GM18870 (cell line): ENCODE measurements at regions not wholly inside any gene's neighbourhood (a gene's known extent, or its start where the extent isn't known, plus 50 kb on each side); places are given as distances from the start of the nearest gene placed in this dataset.
"Not testable (repeated sequence)": the region's sequence is repeated elsewhere in the genome, so short reads cannot be mapped to it uniquely, and the experiment has no call there.

Experiments
- ATAC-seq: cut with Tn5 transposase; IDR thresholded peaks from one replicate; pipeline ENCODE4 v1.9.1; 2021; ENCODE audit warnings: moderate library complexity; ENCODE audit not compliant: unreplicated experiment

- ATAC-seq: no peak
Measured at GRCh38 chr5:124206540-124206939, 539.9 kb downstream of the ZNF608 start.

DNA sequence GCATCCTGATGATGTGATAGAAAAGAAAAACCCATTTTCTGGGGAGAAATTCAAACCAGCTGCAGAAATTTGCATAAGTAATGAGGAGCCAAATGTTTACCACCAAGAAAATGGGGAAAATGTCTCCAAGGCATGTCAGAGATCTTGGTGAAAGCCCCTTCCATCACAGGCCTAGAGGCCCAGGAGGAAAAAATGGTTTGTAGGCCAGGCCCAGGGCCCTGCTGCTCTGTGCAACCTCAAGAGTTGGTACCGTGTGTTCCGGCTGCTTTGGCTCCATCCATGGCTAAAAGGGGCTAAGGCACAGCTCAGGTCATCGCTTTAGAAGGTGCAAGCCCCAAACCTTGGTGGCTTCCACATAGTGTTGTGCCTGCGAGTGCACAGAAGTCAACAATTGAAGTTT lies 543.1 kb downstream of the ZNF608 start:
- ATAC-seq: no peak

DNA sequence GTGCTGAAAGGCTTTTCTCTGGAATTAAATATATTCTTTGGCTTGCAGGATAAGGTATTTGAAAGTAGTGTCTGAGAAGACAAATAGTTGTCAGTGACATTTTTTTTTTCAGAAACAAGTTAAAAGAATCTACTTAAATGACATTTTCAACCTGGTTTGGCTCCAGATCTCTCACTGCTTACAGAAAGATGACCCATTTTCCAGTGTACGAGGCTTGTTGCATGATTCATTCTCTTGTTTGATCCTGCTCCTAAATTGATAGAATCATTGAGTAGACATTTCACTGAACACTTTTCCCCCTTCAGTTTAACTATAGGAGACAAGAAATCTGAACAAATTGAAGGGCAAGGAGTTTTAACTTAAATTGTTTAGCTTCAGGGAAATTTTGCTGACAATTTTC lies 546.1 kb downstream of the ZNF608 start:
- ATAC-seq: no peak

- ATAC-seq: no peak
Measured at GRCh38 chr5:124199893-124200292, 546.5 kb downstream of the ZNF608 start.

DNA sequence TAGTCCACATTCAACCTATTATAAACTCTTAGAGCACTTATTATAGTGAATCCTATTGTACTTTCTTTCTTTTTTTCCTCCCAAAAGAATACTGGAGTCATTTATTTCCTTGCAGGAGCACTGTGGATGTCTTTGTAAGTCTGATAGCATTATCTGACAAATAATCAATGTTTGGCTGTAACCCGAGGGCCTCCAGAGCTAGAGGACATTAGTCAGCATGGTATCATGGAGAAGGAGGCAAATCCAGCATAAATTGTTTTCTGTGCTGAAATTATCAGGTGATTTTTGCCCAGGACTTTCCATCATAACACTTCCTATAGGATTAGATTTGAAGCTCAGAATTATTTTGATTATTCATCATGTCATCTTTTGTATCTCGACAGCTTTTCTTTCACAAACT lies 551.0 kb downstream of the ZNF608 start:
- no peak for ATAC-seq

GRCh38 chr5:124194282-124194681 lies 552.2 kb downstream of the ZNF608 start:
- no peak for ATAC-seq

- no peak for ATAC-seq
Measured at GRCh38 chr5:124193371-124193789, 553.1 kb downstream of the ZNF608 start.

DNA sequence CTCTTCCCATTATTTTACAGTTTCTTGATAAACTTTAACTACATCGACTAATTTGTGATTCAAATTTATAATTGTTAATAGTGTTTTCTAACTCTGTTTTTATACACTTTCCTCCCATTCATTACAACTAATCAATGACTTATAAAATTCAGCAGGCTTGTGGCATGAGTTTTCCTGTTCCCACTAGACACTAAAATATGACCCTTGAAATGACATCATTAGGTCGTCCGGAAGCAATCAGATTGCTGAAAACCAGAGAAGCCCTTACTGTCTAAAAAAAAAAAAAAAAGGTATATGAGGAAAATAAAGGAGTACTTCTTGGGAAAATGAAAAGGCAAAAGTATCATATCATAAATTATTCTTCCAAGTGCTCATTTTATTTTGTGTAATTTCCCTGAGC lies 553.7 kb downstream of the ZNF608 start:
- ATAC-seq: no peak

GRCh38 chr5:124185716-124186115 lies 560.7 kb downstream of the ZNF608 start:
- no peak for ATAC-seq

GRCh38 chr5:124182133-124182532 lies 564.3 kb downstream of the ZNF608 start:
- peak; percentile 88 for ATAC-seq

GRCh38 chr5:124180875-124181461 lies 565.5 kb downstream of the ZNF608 start:
- ATAC-seq: no peak

GRCh38 chr5:124180299-124180874 lies 566.1 kb downstream of the ZNF608 start:
- no peak for ATAC-seq

DNA sequence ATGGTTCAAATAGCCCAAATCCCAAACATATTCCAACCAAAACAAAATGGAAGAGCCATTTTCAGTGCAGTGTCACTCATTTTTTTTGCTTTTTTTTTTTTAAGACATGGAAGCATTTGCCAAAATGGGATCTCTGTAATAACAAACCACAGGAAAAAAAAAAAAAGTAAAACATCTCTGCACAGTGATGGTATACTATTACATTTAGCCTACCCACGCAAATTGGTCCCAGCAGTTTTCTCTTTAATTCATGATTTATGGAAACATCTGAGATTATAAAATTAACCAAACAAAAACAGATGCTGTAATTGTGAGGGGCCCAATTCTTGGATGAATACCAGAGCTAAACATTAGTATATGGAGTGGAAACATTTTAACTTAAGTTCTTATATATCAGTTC lies 566.6 kb downstream of the ZNF608 start:
- no peak for ATAC-seq

GRCh38 chr5:124178050-124178449 lies 568.4 kb downstream of the ZNF608 start:
- no peak for ATAC-seq

GRCh38 chr5:124176692-124177091 lies 569.7 kb downstream of the ZNF608 start:
- ATAC-seq: no peak

- ATAC-seq: no peak
Measured at GRCh38 chr5:124173386-124173785, 573.1 kb downstream of the ZNF608 start.

DNA sequence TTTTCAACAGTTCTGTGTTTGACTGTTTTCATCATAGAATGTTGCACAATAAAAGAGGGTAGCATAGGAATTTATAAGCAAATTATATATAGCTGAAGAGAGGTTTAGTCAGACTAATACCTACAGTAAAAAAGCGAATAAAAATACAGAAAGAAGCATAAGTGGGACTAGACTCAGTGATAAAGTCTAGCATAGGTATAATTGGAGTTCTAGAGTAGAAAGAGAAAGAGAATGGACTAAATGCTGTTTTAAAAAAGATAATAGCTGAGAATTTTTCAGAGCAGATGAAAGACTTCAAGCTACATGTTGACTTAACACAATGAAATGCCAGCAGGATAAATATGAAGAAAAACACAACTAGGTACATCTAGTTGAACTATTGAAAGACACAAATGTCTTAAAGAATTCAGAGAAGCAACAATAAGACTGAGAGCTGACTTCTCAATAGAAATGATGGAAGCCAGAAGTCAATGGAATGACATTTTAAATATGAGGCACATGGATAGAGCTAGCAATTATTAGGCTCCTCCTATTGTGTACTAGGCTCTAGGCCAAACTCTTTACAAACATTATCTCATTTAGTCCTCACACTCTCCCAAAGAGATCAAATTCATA lies 573.9 kb downstream of the ZNF608 start:
- ATAC-seq: no peak

DNA sequence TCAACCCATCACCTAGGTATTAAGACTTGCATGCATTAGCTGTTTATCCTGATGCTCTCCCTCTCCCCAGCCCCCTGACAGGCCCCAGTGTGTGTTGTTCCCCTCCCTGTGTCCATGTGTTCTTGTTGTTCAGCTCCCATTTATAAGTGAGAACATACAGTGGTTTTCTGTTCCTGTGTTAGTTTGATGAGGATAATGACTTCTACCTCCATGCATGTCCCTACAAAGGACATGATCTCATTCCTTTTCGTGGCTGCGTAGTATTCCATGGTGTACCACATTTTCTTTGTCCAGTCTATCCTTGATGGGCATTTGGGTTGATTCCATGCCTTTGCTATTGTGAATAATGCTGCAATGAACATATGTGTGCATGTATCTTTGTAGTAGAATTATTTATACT lies 578.3 kb downstream of the ZNF608 start:
- not testable (repeated sequence) for ATAC-seq

- no peak for ATAC-seq
Measured at GRCh38 chr5:124162767-124163532, 583.5 kb downstream of the ZNF608 start.

DNA sequence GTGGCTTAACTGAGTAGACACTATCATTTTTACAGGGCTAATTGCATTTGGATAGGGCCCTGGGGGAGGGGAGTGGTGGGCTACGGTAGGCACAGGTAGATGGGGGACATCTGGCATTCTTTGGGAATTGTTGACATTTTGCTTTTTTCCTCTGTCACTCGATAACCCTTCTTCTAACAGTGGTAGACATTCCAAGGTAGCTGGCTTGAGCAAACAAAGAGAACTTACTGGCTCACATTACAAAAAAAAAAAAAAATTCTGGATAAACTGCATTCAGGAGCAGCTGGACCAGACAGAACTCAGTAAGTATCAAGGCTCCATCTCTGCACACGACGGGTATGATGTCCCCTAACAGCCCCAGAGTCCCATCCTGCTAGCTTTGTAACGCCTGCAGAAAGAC lies 585.2 kb downstream of the ZNF608 start:
- ATAC-seq: no peak

- ATAC-seq: no peak
Measured at GRCh38 chr5:124160265-124160664, 586.2 kb downstream of the ZNF608 start.

GRCh38 chr5:124157320-124157719 lies 589.1 kb downstream of the ZNF608 start:
- peak; percentile 70 for ATAC-seq
